Endothelial cell (in vitro differentiated cells): ENCODE measurements at regions not wholly inside any gene's neighbourhood (a gene's known extent, or its start where the extent isn't known, plus 50 kb on each side); places are given as distances from the start of the nearest gene placed in this dataset.

Experiments
- DNase-seq: peaks from one replicate; pipeline ENCODE4 v3.0.0; 2021; ENCODE audit warnings: low spot score
- H3K27ac Mint-ChIP-seq: one replicate; pipeline ENCODE4 v1.8.0; 2021; ENCODE audit warnings: mixed read lengths, inconsistent platforms; ENCODE audit not compliant: unreplicated experiment
- H3K27me3 Mint-ChIP-seq: one replicate; pipeline ENCODE4 v1.8.0; 2021; ENCODE audit warnings: mild to moderate bottlenecking, moderate library complexity, mixed read lengths, inconsistent platforms; ENCODE audit not compliant: unreplicated experiment
- H3K36me3 Mint-ChIP-seq: one replicate; pipeline ENCODE4 v1.8.0; 2021; ENCODE audit warnings: mild to moderate bottlenecking, low read depth, mixed read lengths, inconsistent platforms; ENCODE audit not compliant: unreplicated experiment
- H3K4me1 Mint-ChIP-seq: one replicate; pipeline ENCODE4 v1.8.0; 2021; ENCODE audit warnings: mild to moderate bottlenecking, mixed read lengths, inconsistent platforms; ENCODE audit not compliant: unreplicated experiment
- H3K4me3 Mint-ChIP-seq: one replicate; pipeline ENCODE4 v1.8.0; 2021; ENCODE audit warnings: mild to moderate bottlenecking, mixed read lengths, inconsistent platforms; ENCODE audit not compliant: unreplicated experiment
- H3K9me3 Mint-ChIP-seq: one replicate; pipeline ENCODE4 v1.8.0; 2021; ENCODE audit warnings: mixed read lengths, inconsistent platforms; ENCODE audit not compliant: unreplicated experiment
- CTCF ChIP-seq: fragments of 200-600 bp; sonication (generic); IDR thresholded peaks from one replicate; pipeline ENCODE4 v1.5.0; 2021; ENCODE audit warnings: antibody characterized with exemption; ENCODE audit not compliant: unreplicated experiment

- H3K9me3 Mint-ChIP-seq: no peaks in the 10 kb centered on the region
- H3K27ac Mint-ChIP-seq: no peak overlapping the region
- TF ChIP-seq CTCF: no peak
- H3K4me1 Mint-ChIP-seq: no peaks in the 10 kb centered on the region
- H3K36me3 Mint-ChIP-seq: no peaks in the 10 kb centered on the region
- no peak for DNase-seq
- H3K4me3 Mint-ChIP-seq: no peak overlapping the region
- H3K27me3 Mint-ChIP-seq: no peaks in the 10 kb centered on the region
Observed at GRCh38 chr1:57854436-57854835, 430.6 kb upstream of the DAB1 start.

- H3K4me1 Mint-ChIP-seq: no peaks in the 10 kb centered on the region
- H3K27me3 Mint-ChIP-seq: no peaks in the 10 kb centered on the region
- no peak for DNase-seq
- H3K36me3 Mint-ChIP-seq: no peaks in the 10 kb centered on the region
- TF ChIP-seq CTCF: no peak
- no peaks in the 10 kb centered on the region for H3K9me3 Mint-ChIP-seq
- H3K27ac Mint-ChIP-seq: no peak overlapping the region
- no peak overlapping the region for H3K4me3 Mint-ChIP-seq
Observed at GRCh38 chr1:57850176-57850940, 426.5 kb upstream of the DAB1 start.

- Mint-ChIP-seq H3K27ac (no peak overlapping the region), H3K4me3 (no peak overlapping the region), H3K9me3 (no peaks in the 10 kb centered on the region), H3K4me1 (no peaks in the 10 kb centered on the region), H3K36me3 (no peaks in the 10 kb centered on the region), H3K27me3 (peaks cover 5% of the 10 kb centered on the region)
- no peak for DNase-seq
- TF ChIP-seq CTCF: no peak
Observed at GRCh38 chr1:57848406-57848805, 424.5 kb upstream of the DAB1 start.

GRCh38 chr1:57845041-57845440, 421.2 kb upstream of the DAB1 start:
- Mint-ChIP-seq H3K9me3 (peaks cover 17% of the 10 kb centered on the region), H3K27ac (no peak overlapping the region), H3K4me3 (no peak overlapping the region), H3K4me1 (no peaks in the 10 kb centered on the region), H3K36me3 (peaks cover 7% of the 10 kb centered on the region), H3K27me3 (peaks cover 5% of the 10 kb centered on the region)
- no peak for TF ChIP-seq CTCF
- no peak for DNase-seq

GRCh38 chr1:57844382-57844980, 420.6 kb upstream of the DAB1 start:
- TF ChIP-seq CTCF: no peak
- H3K27me3 Mint-ChIP-seq: peaks cover 5% of the 10 kb centered on the region
- H3K4me3 Mint-ChIP-seq: no peak overlapping the region

More at GRCh38 chr1:57844382-57844980, 420.6 kb upstream of the DAB1 start:
- DNase-seq: no peak
- Mint-ChIP-seq H3K36me3 (peaks cover 9% of the 10 kb centered on the region), H3K4me1 (no peaks in the 10 kb centered on the region), H3K27ac (no peak overlapping the region), H3K9me3 (peaks cover 18% of the 10 kb centered on the region)
